ENCODE measurements at regions not wholly inside any gene's neighbourhood (a gene's known extent, or its start where the extent isn't known, plus 50 kb on each side); places are given as distances from the start of the nearest gene placed in this dataset.

DNA sequence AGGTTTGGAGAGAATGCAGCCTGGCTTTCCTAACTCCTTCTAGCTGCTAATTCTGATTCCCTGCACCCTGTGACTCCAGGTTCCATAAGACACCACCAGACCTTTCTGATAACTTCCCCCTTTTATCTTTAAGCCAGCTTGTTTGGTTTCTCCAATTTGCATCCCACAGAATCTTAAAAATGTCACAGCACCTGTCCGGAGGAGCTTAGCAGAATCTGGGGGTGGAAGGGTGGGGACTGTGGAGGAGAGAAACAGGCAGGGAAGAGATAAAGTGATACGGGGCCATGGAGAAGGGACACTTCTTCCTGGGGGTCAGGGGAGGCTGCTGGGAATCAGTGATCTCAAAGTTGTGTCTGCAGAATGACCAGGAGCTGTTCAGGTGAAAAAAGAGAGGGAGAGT is 59.4 kb downstream of the FOXL1 start:
- TF ChIP-seq, protein P1, sequence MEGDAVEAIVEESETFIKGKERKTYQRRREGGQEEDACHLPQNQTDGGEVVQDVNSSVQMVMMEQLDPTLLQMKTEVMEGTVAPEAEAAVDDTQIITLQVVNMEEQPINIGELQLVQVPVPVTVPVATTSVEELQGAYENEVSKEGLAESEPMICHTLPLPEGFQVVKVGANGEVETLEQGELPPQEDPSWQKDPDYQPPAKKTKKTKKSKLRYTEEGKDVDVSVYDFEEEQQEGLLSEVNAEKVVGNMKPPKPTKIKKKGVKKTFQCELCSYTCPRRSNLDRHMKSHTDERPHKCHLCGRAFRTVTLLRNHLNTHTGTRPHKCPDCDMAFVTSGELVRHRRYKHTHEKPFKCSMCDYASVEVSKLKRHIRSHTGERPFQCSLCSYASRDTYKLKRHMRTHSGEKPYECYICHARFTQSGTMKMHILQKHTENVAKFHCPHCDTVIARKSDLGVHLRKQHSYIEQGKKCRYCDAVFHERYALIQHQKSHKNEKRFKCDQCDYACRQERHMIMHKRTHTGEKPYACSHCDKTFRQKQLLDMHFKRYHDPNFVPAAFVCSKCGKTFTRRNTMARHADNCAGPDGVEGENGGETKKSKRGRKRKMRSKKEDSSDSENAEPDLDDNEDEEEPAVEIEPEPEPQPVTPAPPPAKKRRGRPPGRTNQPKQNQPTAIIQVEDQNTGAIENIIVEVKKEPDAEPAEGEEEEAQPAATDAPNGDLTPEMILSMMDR (IDR thresholded peaks at IDR 0.05) = no peak
- no peak for TF ChIP-seq ZFX (IDR thresholded peaks at IDR 0.05; ENCODE audit: borderline replicate concordance)

All from 22Rv1 (cell line).